Mucosa of descending colon (tissue), 3 donors: ENCODE measurements at regions not wholly inside any gene's neighbourhood (a gene's known extent, or its start where the extent isn't known, plus 50 kb on each side); places are given as distances from the start of the nearest gene placed in this dataset.

Source experiments
- ATAC-seq: fragments of 200-7000 bp; cut with Tn5 transposase; one replicate; pipeline ENCODE4 v1.9.1; 2020; ENCODE audit warnings: mild to moderate bottlenecking, moderate library complexity
- DNase-seq, 3 donors: peaks; one replicate each; pipeline ENCODE4 v3.0.0-alpha.2; 2020
- H3K36me3 ChIP-seq: fragments of 200-600 bp; one replicate; pipeline ENCODE4 v1.8.0; 2021; ENCODE audit warnings: low read depth, mild to moderate bottlenecking
- H3K4me1 ChIP-seq: fragments of 200-600 bp; one replicate; pipeline ENCODE4 v1.8.0; 2021; ENCODE audit warnings: low read depth, mild to moderate bottlenecking
- H3K4me3 ChIP-seq: fragments of 200-600 bp; one replicate; pipeline ENCODE4 v1.8.0; 2021; ENCODE audit warnings: mild to moderate bottlenecking
- H3K9me3 ChIP-seq: fragments of 200-600 bp; one replicate; pipeline ENCODE4 v1.8.0; 2021; ENCODE audit warnings: mild to moderate bottlenecking
- intact Hi-C, 2 donors: fragments of 100-400 bp; cut with DNase I in 1 of 2; cut with micrococcal nuclease in 1 of 2; formaldehyde crosslinking; loops; one replicate each; pipeline versions ENCODE4 v1.11.0 to v1.11.1; 2022; cut with DNase I, micrococcal nuclease
- TF ChIP-seq, protein P1 (sequence below): fragments of 200-600 bp; IDR thresholded peaks from one replicate; pipeline ENCODE4 v1.8.0; 2022; ENCODE audit warnings: antibody characterized with exemption, mild to moderate bottlenecking
- donor health status: DM: no; HTN: no; CAD: no; lungs with moderate emphysema.
- donor health status: DM: no; HTN: no; CAD: no.
- donor health status: DM: no; HTN: yes; CAD: no.

DNA sequence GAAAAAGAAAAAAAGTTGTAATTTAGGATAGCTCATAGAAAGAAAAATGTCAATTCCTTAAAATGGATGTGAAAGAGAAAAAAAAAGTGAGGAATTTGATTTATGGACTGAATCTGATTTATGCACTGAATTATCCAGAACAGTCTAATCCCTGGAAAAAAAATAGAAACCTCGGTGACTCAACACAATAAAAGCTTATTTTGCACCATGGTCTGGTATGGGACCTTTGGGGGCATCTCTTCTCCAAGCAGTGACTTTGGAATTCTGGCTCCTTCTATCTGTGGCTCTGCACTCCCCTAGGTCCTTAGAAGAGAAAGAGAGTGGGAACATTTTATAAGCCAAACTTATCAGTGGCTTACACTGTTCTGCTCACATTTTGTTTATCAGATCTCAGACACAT is 471.7 kb upstream of the B3GALT2 start:
- TF ChIP-seq, protein P1, sequence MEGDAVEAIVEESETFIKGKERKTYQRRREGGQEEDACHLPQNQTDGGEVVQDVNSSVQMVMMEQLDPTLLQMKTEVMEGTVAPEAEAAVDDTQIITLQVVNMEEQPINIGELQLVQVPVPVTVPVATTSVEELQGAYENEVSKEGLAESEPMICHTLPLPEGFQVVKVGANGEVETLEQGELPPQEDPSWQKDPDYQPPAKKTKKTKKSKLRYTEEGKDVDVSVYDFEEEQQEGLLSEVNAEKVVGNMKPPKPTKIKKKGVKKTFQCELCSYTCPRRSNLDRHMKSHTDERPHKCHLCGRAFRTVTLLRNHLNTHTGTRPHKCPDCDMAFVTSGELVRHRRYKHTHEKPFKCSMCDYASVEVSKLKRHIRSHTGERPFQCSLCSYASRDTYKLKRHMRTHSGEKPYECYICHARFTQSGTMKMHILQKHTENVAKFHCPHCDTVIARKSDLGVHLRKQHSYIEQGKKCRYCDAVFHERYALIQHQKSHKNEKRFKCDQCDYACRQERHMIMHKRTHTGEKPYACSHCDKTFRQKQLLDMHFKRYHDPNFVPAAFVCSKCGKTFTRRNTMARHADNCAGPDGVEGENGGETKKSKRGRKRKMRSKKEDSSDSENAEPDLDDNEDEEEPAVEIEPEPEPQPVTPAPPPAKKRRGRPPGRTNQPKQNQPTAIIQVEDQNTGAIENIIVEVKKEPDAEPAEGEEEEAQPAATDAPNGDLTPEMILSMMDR = no peak
- Histone ChIP-seq H3K4me1 (no peaks in the 10 kb centered on the region), H3K4me3 (no peak overlapping the region), H3K36me3 (no peaks in the 10 kb centered on the region), H3K9me3 (peaks cover 15% of the 10 kb centered on the region)
- ATAC-seq (no peak), DNase-seq (no peak)
- intact Hi-C loops = no loop called here

DNA sequence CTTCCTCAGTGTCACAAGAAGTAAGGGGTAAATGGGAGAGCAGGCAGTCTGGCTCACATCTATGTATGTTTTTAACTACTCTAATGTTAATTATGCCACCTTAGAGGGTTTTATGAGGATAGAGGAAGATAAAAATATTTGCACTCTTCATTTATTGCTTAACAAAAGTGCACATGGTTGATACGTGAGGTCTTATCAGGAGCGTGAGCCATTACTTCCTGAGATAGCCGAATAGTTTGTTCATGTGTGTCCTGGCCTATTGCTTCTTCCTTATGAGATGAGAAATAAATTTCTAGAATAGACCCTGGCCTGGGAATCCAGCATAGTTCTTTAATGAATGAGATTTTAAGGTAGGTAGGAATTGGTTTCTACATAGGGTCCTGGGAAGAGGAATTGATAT is 471.1 kb upstream of the B3GALT2 start:
- Histone ChIP-seq H3K4me3 (no peak overlapping the region), H3K36me3 (no peaks in the 10 kb centered on the region), H3K4me1 (no peaks in the 10 kb centered on the region), H3K9me3 (peaks cover 17% of the 10 kb centered on the region)
- ATAC-seq (peak; percentile 75), DNase-seq (no peak)
- TF ChIP-seq, protein P1 = no peak
- intact Hi-C loops = no loop called here

DNA sequence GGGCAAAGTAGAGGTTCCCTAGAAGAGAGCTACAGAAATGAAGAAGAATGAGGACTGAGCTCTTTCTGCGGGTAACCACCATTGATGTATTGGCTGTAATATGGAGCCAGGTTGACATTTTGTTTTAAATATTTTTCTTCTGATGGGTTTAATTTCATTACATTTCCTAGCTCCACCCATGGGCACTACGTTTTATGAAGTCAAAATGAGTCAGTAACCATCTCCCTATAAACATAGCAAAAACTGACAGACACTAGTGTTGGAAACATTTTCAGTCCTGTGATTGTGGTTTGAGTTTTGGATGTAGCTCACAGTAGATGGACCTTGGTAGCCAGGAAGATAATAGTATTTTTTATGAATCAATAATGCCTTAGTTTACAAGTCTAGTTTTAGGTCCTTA is 470.4 kb upstream of the B3GALT2 start:
- H3K4me1 ChIP-seq = no peaks in the 10 kb centered on the region
- H3K4me3 ChIP-seq = no peak overlapping the region
- DNase-seq = no peak
- H3K36me3 ChIP-seq = no peaks in the 10 kb centered on the region
- intact Hi-C loops = no loop called here
- TF ChIP-seq, protein P1 = no peak
- no peak for ATAC-seq
- peaks cover 17% of the 10 kb centered on the region for H3K9me3 ChIP-seq

DNA sequence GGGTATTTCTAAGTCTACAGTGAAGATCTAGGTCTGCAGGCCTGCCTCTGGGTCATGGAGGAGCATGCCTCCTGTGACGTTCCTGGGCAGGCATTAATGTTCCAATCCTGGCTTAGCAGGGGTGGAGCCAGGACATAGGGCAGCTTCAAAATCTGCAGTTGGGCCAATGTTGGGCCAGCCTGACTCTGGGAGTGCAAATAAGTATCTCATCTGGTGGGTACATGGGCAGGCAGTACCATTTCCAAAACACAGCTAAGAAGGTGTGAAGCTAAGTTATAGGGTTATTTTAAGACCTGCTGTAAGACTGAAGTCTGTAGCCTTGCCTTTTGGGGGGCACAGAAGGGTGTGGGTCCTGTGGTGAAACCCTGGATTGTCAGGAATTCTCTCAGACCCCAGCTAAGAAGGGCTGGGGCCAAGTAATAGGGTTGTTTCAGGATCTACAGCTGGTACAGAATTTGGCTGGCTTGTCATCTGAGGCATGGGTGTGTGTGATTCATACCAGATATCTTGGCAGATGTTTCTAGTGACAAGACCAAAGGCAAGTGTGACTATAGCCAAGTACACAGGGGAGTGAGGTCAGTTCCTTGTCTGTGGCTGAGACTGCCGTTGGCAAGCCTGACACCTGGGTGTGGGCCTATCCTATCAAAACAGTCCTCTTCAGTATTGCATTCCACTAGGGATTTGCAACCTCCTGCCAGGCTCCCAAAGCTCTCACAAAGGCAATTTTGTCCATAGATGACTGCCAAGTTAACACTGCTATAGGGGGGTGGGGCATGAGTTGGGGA is 468.7 kb upstream of the B3GALT2 start:
- no peak overlapping the region for H3K4me3 ChIP-seq
- ATAC-seq (peak; percentile 52), DNase-seq (no peak)
- no peaks in the 10 kb centered on the region for H3K36me3 ChIP-seq
- TF ChIP-seq, protein P1 = no peak
- peaks cover 23% of the 10 kb centered on the region for H3K9me3 ChIP-seq
- intact Hi-C loops = no loop called here
- H3K4me1 ChIP-seq = no peaks in the 10 kb centered on the region

DNA sequence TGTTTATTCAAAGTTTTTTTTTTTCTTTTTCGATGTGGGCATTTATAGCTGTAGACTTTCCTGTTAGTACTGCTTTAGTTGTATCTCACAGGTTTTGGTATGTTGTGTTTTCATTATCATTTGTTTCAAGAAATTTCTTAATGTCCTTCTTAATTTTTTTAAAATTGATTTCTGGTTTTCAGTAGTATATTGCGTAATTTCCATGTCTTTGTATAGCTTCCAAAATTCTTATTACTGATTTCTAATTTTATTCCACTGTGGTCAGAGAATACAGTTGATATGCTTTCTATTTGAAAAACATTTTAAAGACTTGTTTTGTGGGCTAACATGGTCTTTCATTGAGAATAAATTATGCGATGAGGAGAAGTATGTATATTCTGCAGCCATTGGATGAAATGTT is 463.2 kb upstream of the B3GALT2 start:
- TF ChIP-seq, protein P1 = no peak
- Histone ChIP-seq H3K36me3 (no peaks in the 10 kb centered on the region), H3K4me3 (no peak overlapping the region), H3K9me3 (peaks cover 22% of the 10 kb centered on the region), H3K4me1 (no peaks in the 10 kb centered on the region)
- intact Hi-C loops = no loop called here
- ATAC-seq (no peak), DNase-seq (no peak)
